Duodenal mucosa (tissue), 2 donors: ENCODE measurements at regions not wholly inside any gene's neighbourhood (a gene's known extent, or its start where the extent isn't known, plus 50 kb on each side); places are given as distances from the start of the nearest gene placed in this dataset.

Experiments
- H3K27ac ChIP-seq: one replicate; pipeline ENCODE4 v1.7.0; 2013; ENCODE audit warnings: low read depth, low read length
- H3K27me3 ChIP-seq, 2 donors: one replicate each; pipeline ENCODE4 v1.7.0; 2013; ENCODE audit warnings: low read length in 2 of 2, control low read depth in 1 of 2; ENCODE audit not compliant: insufficient read depth in 2 of 2, control insufficient read depth in 1 of 2
- H3K36me3 ChIP-seq, 2 donors: one replicate each; pipeline ENCODE4 v1.7.0; 2013; ENCODE audit warnings: low read length in 2 of 2, control low read depth in 1 of 2; ENCODE audit not compliant: insufficient read depth in 2 of 2, control insufficient read depth in 1 of 2
- H3K4me1 ChIP-seq, 2 donors: one replicate each; pipeline ENCODE4 v1.7.0; 2013; ENCODE audit warnings: low read length in 2 of 2, control low read depth in 1 of 2; ENCODE audit not compliant: insufficient read depth in 2 of 2, control insufficient read depth in 1 of 2
- H3K4me3 ChIP-seq, 2 donors: one replicate each; pipeline ENCODE4 v1.7.0; 2013; ENCODE audit warnings: low read length in 2 of 2, low read depth in 1 of 2
- H3K9ac ChIP-seq, 2 donors: one replicate each; pipeline ENCODE4 v1.7.0; 2013; ENCODE audit warnings: low read length in 2 of 2, low read depth in 1 of 2
- H3K9me3 ChIP-seq, 2 donors: one replicate each; pipeline ENCODE4 v1.7.0; 2013; ENCODE audit warnings: low read length in 2 of 2, control low read depth in 1 of 2; ENCODE audit not compliant: control insufficient read depth in 1 of 2

DNA sequence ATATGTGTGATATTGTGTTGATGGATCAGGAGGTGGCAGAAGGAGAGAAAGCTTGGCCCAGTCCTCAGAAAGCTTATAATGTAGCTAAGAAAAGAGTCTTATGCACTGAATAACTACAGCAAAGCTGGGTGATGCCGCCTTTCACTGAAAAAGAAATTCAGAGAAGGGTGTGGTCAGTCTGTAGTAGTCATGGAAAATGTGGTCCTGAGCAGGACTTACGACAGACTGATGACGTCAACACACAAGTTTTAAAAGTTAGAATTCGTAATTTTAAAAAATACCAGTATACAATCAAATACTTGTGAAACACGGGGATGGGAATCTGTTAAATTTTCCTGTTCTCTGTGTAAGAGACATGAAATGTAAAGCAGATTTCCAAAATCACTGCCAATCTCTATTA, 87.0 kb upstream of the RAPGEF2 start:
- Histone ChIP-seq H3K36me3 (no peaks in the 10 kb centered on the region), H3K9me3 (no peaks in the 10 kb centered on the region), H3K4me1 (peaks cover 4% of the 10 kb centered on the region in 2 donors), H3K27me3 (no peaks in the 10 kb centered on the region), H3K4me3 (no peak overlapping the region), H3K27ac (no peak overlapping the region), H3K9ac (no peak overlapping the region)

DNA sequence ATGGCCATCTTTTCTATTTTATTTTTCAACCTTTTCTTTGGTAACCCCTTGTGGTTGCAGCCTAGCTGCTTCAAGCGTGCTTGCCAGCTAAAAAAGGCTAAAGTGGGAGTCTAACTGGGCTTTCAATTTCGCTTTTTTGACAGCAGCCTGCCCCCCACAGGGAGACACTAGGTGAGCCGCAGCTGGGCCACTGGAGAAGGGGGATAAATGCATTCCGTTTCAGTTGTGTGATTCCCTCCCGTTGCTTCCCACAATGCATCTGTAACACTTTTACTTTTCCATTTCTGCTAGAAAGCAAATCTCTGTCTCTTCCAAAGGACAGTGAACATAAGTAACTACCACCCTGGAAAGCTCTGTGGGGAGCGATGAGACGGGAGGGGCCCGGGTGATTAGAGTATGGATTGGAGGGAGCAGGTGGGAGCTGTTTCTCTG, 86.3 kb upstream of the RAPGEF2 start:
- Histone ChIP-seq H3K27ac (no peak overlapping the region), H3K9ac (no peak overlapping the region), H3K9me3 (no peaks in the 10 kb centered on the region), H3K36me3 (no peaks in the 10 kb centered on the region), H3K4me1 (peaks cover 4% of the 10 kb centered on the region in 2 donors), H3K27me3 (no peaks in the 10 kb centered on the region), H3K4me3 (peak overlapping the region in 1 of 2 donors; percentile 23)

- H3K4me3 ChIP-seq = no peak overlapping the region
- H3K9me3 ChIP-seq = no peaks in the 10 kb centered on the region
- no peak overlapping the region for H3K27ac ChIP-seq
- H3K27me3 ChIP-seq = no peaks in the 10 kb centered on the region
- H3K36me3 ChIP-seq = no peaks in the 10 kb centered on the region
- peaks cover 4% of the 10 kb centered on the region in 2 donors for H3K4me1 ChIP-seq
- no peak overlapping the region for H3K9ac ChIP-seq
Observed at GRCh38 chr4:159017323-159018026, 85.4 kb upstream of the RAPGEF2 start.

GRCh38 chr4:159018062-159018629, 84.7 kb upstream of the RAPGEF2 start:
- H3K4me3 ChIP-seq = no peak overlapping the region
- no peaks in the 10 kb centered on the region for H3K9me3 ChIP-seq
- H3K4me1 ChIP-seq = peaks cover 4% of the 10 kb centered on the region in 2 donors
- no peaks in the 10 kb centered on the region for H3K27me3 ChIP-seq
- H3K27ac ChIP-seq = no peak overlapping the region
- no peaks in the 10 kb centered on the region for H3K36me3 ChIP-seq
- no peak overlapping the region for H3K9ac ChIP-seq

- Histone ChIP-seq H3K9me3 (no peaks in the 10 kb centered on the region), H3K9ac (no peak overlapping the region), H3K27ac (no peak overlapping the region), H3K4me1 (peaks cover 4% of the 10 kb centered on the region in 2 donors), H3K4me3 (no peak overlapping the region), H3K27me3 (no peaks in the 10 kb centered on the region), H3K36me3 (no peaks in the 10 kb centered on the region)
Observed at GRCh38 chr4:159019356-159019755, 83.5 kb upstream of the RAPGEF2 start.

GRCh38 chr4:159021597-159022385, 81.1 kb upstream of the RAPGEF2 start:
- peaks cover 2 to 4% of the 10 kb centered on the region in 2 donors for H3K4me1 ChIP-seq
- no peak overlapping the region for H3K27ac ChIP-seq
- no peaks in the 10 kb centered on the region for H3K36me3 ChIP-seq
- no peaks in the 10 kb centered on the region for H3K9me3 ChIP-seq
- H3K9ac ChIP-seq = no peak overlapping the region
- no peak overlapping the region for H3K4me3 ChIP-seq
- H3K27me3 ChIP-seq = no peaks in the 10 kb centered on the region

GRCh38 chr4:159023741-159024140, 79.1 kb upstream of the RAPGEF2 start:
- Histone ChIP-seq H3K9me3 (no peaks in the 10 kb centered on the region), H3K27me3 (no peaks in the 10 kb centered on the region), H3K9ac (no peak overlapping the region), H3K27ac (no peak overlapping the region), H3K4me3 (no peak overlapping the region), H3K4me1 (no peaks in the 10 kb centered on the region), H3K36me3 (no peaks in the 10 kb centered on the region)

DNA sequence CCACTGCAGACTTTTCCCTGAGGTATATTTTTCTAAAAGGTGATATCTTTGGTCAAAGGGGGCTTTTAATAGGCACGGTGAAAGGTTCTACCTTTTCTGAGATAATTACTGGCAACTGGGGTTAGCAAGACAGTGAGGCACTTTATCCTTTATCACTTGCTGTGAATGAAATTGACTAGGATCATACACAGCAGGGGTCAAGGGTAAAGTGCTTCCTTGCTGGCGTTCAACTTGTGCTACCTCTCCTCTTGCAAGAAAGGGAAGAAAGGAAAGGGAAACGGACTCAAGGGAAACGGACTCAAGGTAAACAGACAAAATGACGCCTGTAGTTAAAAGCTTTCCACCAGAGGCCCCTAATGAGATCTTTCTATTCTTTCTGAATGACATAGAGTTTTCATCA, 78.6 kb upstream of the RAPGEF2 start:
- no peak overlapping the region for H3K9ac ChIP-seq
- H3K27me3 ChIP-seq = no peaks in the 10 kb centered on the region
- H3K4me1 ChIP-seq = no peaks in the 10 kb centered on the region
- no peak overlapping the region for H3K4me3 ChIP-seq
- no peak overlapping the region for H3K27ac ChIP-seq
- no peaks in the 10 kb centered on the region for H3K36me3 ChIP-seq
- H3K9me3 ChIP-seq = no peaks in the 10 kb centered on the region

- Histone ChIP-seq H3K27me3 (no peaks in the 10 kb centered on the region), H3K4me3 (no peak overlapping the region), H3K9ac (no peak overlapping the region), H3K27ac (no peak overlapping the region), H3K9me3 (no peaks in the 10 kb centered on the region), H3K36me3 (no peaks in the 10 kb centered on the region), H3K4me1 (no peaks in the 10 kb centered on the region)
Observed at GRCh38 chr4:159024828-159025227, 78.1 kb upstream of the RAPGEF2 start.

DNA sequence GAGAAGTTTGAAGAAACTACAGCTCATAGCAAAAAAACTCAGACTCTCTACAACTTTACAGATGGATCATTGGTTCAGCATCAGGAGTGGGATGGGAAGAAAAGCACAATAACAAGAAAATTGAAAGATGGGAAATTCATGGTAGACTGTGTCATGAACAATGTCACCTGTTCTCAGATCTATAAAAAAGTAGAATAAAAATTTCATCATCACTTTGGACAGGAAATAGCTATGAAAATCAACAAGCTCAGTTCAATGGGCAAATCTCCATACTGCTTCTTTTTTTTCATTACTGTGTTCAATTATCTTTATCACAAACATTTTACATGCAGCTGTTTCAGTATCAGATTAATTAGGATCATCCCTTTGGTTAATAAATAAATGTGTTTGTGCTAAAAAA, 76.5 kb upstream of the RAPGEF2 start:
- no peak overlapping the region for H3K27ac ChIP-seq
- no peaks in the 10 kb centered on the region for H3K27me3 ChIP-seq

More for the DNA sequence above, 76.5 kb upstream of the RAPGEF2 start:
- Histone ChIP-seq H3K4me1 (no peaks in the 10 kb centered on the region), H3K9ac (no peak overlapping the region), H3K9me3 (no peaks in the 10 kb centered on the region), H3K36me3 (no peaks in the 10 kb centered on the region), H3K4me3 (no peak overlapping the region)
